WTC11 (cell line): ENCODE measurements at regions not wholly inside any gene's neighbourhood (a gene's known extent, or its start where the extent isn't known, plus 50 kb on each side); places are given as distances from the start of the nearest gene placed in this dataset.
A peak's percentile ranks its signal among the peaks of the same experiment; 100 is the strongest.
"Not testable (repeated sequence)": the region's sequence is repeated elsewhere in the genome, so short reads cannot be mapped to it uniquely, and the experiment has no call there.

Experiments used
- ATAC-seq: fragments of 200-7000 bp; cut with Tn5 transposase; 2 replicates; pipeline ENCODE4 v1.10.0; 2021; ENCODE audit warnings: mild to moderate bottlenecking, moderate library complexity
- CTCF ChIA-PET: fragments of 300-600 bp; sonication (Branson Sonifier 250); formaldehyde crosslinking; loops from one replicate; lab custom pipeline; 2021; ENCODE audit warnings: antibody characterized with exemption; lab: Charles Lee
- POLR2A ChIA-PET: fragments of 350-600 bp; sonication (Branson Sonifier 250); formaldehyde crosslinking; loops from one replicate; lab custom pipeline; 2021; ENCODE audit warnings: antibody characterized with exemption; lab: Charles Lee
- DNase-seq: peaks from one replicate; pipeline ENCODE4 v3.0.0; 2021; ENCODE audit warnings: low spot score
- H3K27ac Mint-ChIP-seq: 2 replicates; pipeline ENCODE4 v1.8.0; 2021; ENCODE audit warnings: mixed read lengths
- H3K27me3 Mint-ChIP-seq: 2 replicates; pipeline ENCODE4 v1.8.0; 2021; ENCODE audit warnings: low read depth, mild to moderate bottlenecking, moderate library complexity, mixed read lengths
- H3K36me3 Mint-ChIP-seq: 2 replicates; pipeline ENCODE4 v1.8.0; 2021; ENCODE audit warnings: mixed read lengths
- H3K4me1 Mint-ChIP-seq: 2 replicates; pipeline ENCODE4 v1.8.0; 2022; ENCODE audit warnings: mixed read lengths
- H3K4me3 Mint-ChIP-seq: 2 replicates; pipeline ENCODE4 v1.8.0; 2021; ENCODE audit warnings: mild to moderate bottlenecking, moderate library complexity, mixed read lengths
- H3K9me3 Mint-ChIP-seq: 2 replicates; pipeline ENCODE4 v1.8.0; 2021; ENCODE audit warnings: mixed read lengths
- CBFB ChIP-seq: sonication (generic); formaldehyde crosslinking; IDR thresholded peaks from 2 replicates; pipeline ENCODE4 v1.8.1; 2022; ENCODE audit warnings: mild to moderate bottlenecking, low read depth, missing genetic modification reagents
- CREM ChIP-seq: sonication (generic); formaldehyde crosslinking; IDR thresholded peaks from 2 replicates; pipeline ENCODE4 v1.8.1; 2022; ENCODE audit warnings: mild to moderate bottlenecking, missing genetic modification reagents, moderate library complexity
- IRF2 ChIP-seq: sonication (generic); formaldehyde crosslinking; IDR thresholded peaks from 2 replicates; pipeline ENCODE4 v1.8.0; 2022; ENCODE audit warnings: low read depth, missing genetic modification reagents, borderline replicate concordance
- JUN ChIP-seq: sonication (generic); formaldehyde crosslinking; IDR thresholded peaks from 2 replicates; pipeline ENCODE4 v1.8.0; 2023; ENCODE audit warnings: mild to moderate bottlenecking, missing genetic modification reagents
- MYBL2 ChIP-seq: sonication (generic); formaldehyde crosslinking; IDR thresholded peaks from 2 replicates; pipeline ENCODE4 v1.8.1; 2023; ENCODE audit warnings: mild to moderate bottlenecking, moderate library complexity, missing genetic modification reagents
- NFATC4 ChIP-seq: fragments of 250-450 bp; sonication (Bioruptor Pico); IDR thresholded peaks from 2 replicates; pipeline ENCODE4 v1.9.0; 2021; ENCODE audit warnings: mild to moderate bottlenecking
- OVOL2 ChIP-seq: fragments of 250-450 bp; sonication (Bioruptor Pico); IDR thresholded peaks from 2 replicates; pipeline ENCODE4 v1.9.0; 2021; ENCODE audit warnings: mild to moderate bottlenecking, borderline replicate concordance
- RELA ChIP-seq: sonication (generic); formaldehyde crosslinking; IDR thresholded peaks from 2 replicates; pipeline ENCODE4 v1.8.1; 2022; ENCODE audit warnings: missing genetic modification reagents, mild to moderate bottlenecking, borderline replicate concordance
- ZBTB21 ChIP-seq: sonication (generic); formaldehyde crosslinking; IDR thresholded peaks from 2 replicates; pipeline ENCODE4 v1.8.1; 2023; ENCODE audit warnings: mild to moderate bottlenecking, missing genetic modification reagents, borderline replicate concordance
- ZNF317 ChIP-seq: sonication (generic); formaldehyde crosslinking; IDR thresholded peaks from 2 replicates; pipeline ENCODE4 v1.8.1; 2023; ENCODE audit warnings: low read depth, mild to moderate bottlenecking, moderate library complexity, missing genetic modification reagents, borderline replicate concordance
- TF ChIP-seq, protein P1 (sequence below): sonication (generic); formaldehyde crosslinking; IDR thresholded peaks from 2 replicates; pipeline ENCODE4 v1.8.1; 2022; ENCODE audit warnings: low read depth, mild to moderate bottlenecking, moderate library complexity, missing genetic modification reagents, borderline replicate concordance
- TF ChIP-seq, protein P2 (sequence below): fragments of 250-450 bp; sonication (Bioruptor Pico); IDR thresholded peaks from 2 replicates; pipeline ENCODE4 v1.9.0; 2021; ENCODE audit warnings: mild to moderate bottlenecking
- TF ChIP-seq, protein P3 (sequence below): sonication (generic); formaldehyde crosslinking; IDR thresholded peaks from 2 replicates; pipeline ENCODE4 v1.8.0; 2023; ENCODE audit warnings: missing genetic modification reagents, mild to moderate bottlenecking, borderline replicate concordance
- TF ChIP-seq, protein P4 (sequence below): sonication (generic); formaldehyde crosslinking; IDR thresholded peaks from 2 replicates; pipeline ENCODE4 v1.8.0; 2022; ENCODE audit warnings: missing genetic modification reagents
- TF ChIP-seq, protein P5 (sequence below): sonication (generic); formaldehyde crosslinking; IDR thresholded peaks from 2 replicates; pipeline ENCODE4 v1.8.0; 2022; ENCODE audit warnings: mild to moderate bottlenecking, missing genetic modification reagents
- TF ChIP-seq, protein P6 (sequence below): sonication (generic); formaldehyde crosslinking; IDR thresholded peaks from 2 replicates; pipeline ENCODE4 v1.8.1; 2022; ENCODE audit warnings: low read depth, missing genetic modification reagents, borderline replicate concordance

DNA sequence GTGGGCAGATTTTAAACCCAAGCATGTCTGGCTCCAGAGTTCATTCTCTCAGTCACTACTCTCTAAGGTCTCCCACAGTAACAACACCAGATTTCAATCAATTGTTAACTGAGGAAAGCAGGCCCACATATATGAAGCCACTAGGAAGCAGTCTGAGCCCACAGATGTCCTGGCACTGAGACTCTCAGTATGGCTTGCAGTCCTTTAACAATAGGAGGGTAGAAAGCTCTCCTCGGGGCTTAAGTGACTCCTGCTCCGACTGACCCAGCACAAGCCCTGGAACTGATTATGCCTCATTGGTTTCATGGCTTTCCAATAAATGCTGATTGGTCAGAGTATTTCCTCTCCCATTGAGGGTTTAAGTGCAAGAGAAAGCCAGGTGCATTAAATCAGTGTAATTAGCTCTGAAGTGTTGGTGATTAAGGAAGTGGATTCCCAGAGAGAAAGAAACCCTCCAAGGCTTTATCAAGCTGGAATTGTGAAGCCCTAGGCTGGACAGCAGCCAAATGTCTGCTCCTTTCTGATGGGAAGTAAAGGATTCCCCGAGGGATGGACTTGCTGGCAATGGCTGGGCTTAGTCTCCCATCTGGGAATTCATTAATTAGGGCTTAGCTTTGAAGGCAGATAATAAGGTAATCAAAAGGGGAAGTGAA, 76.6 kb upstream of the PROKR2 start:
- TF ChIP-seq, protein P1, sequence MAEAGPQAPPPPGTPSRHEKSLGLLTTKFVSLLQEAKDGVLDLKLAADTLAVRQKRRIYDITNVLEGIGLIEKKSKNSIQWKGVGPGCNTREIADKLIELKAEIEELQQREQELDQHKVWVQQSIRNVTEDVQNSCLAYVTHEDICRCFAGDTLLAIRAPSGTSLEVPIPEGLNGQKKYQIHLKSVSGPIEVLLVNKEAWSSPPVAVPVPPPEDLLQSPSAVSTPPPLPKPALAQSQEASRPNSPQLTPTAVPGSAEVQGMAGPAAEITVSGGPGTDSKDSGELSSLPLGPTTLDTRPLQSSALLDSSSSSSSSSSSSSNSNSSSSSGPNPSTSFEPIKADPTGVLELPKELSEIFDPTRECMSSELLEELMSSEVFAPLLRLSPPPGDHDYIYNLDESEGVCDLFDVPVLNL, result no peak
- TF ChIP-seq CBFB, result no peak
- TF ChIP-seq, protein P2, sequence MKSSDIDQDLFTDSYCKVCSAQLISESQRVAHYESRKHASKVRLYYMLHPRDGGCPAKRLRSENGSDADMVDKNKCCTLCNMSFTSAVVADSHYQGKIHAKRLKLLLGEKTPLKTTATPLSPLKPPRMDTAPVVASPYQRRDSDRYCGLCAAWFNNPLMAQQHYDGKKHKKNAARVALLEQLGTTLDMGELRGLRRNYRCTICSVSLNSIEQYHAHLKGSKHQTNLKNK (CRISPR knock-in tag), result no peak
- no peak for TF ChIP-seq OVOL2 (CRISPR knock-in tag)
- TF ChIP-seq RELA, result no peak
- no peak for TF ChIP-seq NFATC4
- TF ChIP-seq, protein P3, sequence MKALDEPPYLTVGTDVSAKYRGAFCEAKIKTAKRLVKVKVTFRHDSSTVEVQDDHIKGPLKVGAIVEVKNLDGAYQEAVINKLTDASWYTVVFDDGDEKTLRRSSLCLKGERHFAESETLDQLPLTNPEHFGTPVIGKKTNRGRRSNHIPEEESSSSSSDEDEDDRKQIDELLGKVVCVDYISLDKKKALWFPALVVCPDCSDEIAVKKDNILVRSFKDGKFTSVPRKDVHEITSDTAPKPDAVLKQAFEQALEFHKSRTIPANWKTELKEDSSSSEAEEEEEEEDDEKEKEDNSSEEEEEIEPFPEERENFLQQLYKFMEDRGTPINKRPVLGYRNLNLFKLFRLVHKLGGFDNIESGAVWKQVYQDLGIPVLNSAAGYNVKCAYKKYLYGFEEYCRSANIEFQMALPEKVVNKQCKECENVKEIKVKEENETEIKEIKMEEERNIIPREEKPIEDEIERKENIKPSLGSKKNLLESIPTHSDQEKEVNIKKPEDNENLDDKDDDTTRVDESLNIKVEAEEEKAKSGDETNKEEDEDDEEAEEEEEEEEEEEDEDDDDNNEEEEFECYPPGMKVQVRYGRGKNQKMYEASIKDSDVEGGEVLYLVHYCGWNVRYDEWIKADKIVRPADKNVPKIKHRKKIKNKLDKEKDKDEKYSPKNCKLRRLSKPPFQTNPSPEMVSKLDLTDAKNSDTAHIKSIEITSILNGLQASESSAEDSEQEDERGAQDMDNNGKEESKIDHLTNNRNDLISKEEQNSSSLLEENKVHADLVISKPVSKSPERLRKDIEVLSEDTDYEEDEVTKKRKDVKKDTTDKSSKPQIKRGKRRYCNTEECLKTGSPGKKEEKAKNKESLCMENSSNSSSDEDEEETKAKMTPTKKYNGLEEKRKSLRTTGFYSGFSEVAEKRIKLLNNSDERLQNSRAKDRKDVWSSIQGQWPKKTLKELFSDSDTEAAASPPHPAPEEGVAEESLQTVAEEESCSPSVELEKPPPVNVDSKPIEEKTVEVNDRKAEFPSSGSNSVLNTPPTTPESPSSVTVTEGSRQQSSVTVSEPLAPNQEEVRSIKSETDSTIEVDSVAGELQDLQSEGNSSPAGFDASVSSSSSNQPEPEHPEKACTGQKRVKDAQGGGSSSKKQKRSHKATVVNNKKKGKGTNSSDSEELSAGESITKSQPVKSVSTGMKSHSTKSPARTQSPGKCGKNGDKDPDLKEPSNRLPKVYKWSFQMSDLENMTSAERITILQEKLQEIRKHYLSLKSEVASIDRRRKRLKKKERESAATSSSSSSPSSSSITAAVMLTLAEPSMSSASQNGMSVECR (CRISPR knock-in tag), result no peak
- no peak for TF ChIP-seq IRF2
- no peak for TF ChIP-seq JUN (CRISPR knock-in tag)
- no peak overlapping the region for H3K27ac Mint-ChIP-seq
- H3K9me3 Mint-ChIP-seq, result no peaks in the 10 kb centered on the region
- DNase-seq (no peak), ATAC-seq (no peak; the same call in 1 of the 2 replicates)
- ChIA-PET CTCF (interaction anchor here (0.7 to 3.1 kb wide), 3 partner anchors 9 to 188 kb away, joined by 3 to 25 read pairs (median 5); no protein-coding TSS in a partner anchor), POLR2A (no interaction called here)
- H3K27me3 Mint-ChIP-seq, result no peaks in the 10 kb centered on the region; the same call in 1 of the 2 replicates
- no peak overlapping the region for H3K4me3 Mint-ChIP-seq
- no peaks in the 10 kb centered on the region for H3K36me3 Mint-ChIP-seq
- peaks cover 9% of the 10 kb centered on the region; the same call in 1 of the 2 replicates for H3K4me1 Mint-ChIP-seq

DNA sequence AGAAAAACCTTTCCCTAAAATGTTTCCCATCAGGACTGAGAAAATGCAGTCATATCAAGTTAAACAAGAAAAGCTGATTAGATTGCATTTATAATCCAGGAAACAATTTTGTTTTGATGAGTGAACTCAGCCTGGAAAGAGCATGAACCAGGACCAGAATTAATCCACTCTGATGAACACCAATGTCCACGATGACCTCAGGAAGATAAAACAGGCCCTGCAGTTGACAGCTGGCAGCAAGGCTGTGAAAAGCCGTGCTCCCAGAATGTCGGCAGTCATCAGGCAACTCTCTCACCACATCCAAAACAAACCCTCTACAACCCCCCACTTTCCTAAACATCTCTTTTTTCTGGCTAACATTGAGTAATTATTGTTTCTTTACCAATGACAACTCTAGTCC, 74.0 kb upstream of the PROKR2 start:
- ATAC-seq (no peak), DNase-seq (no peak)
- CTCF ChIA-PET, result interaction anchor here (1.3 kb wide), 1 partner anchor 12 kb away, joined by 12 read pairs; no protein-coding TSS in a partner anchor
- H3K9me3 Mint-ChIP-seq, result no peaks in the 10 kb centered on the region
- POLR2A ChIA-PET, result no interaction called here
- no peak overlapping the region for H3K27ac Mint-ChIP-seq
- TF ChIP-seq MYBL2 (CRISPR knock-in tag) (no peak), ZNF317 (no peak), JUN (CRISPR knock-in tag) (no peak), CREM (no peak), ZBTB21 (CRISPR knock-in tag) (no peak)
- TF ChIP-seq, protein P4, sequence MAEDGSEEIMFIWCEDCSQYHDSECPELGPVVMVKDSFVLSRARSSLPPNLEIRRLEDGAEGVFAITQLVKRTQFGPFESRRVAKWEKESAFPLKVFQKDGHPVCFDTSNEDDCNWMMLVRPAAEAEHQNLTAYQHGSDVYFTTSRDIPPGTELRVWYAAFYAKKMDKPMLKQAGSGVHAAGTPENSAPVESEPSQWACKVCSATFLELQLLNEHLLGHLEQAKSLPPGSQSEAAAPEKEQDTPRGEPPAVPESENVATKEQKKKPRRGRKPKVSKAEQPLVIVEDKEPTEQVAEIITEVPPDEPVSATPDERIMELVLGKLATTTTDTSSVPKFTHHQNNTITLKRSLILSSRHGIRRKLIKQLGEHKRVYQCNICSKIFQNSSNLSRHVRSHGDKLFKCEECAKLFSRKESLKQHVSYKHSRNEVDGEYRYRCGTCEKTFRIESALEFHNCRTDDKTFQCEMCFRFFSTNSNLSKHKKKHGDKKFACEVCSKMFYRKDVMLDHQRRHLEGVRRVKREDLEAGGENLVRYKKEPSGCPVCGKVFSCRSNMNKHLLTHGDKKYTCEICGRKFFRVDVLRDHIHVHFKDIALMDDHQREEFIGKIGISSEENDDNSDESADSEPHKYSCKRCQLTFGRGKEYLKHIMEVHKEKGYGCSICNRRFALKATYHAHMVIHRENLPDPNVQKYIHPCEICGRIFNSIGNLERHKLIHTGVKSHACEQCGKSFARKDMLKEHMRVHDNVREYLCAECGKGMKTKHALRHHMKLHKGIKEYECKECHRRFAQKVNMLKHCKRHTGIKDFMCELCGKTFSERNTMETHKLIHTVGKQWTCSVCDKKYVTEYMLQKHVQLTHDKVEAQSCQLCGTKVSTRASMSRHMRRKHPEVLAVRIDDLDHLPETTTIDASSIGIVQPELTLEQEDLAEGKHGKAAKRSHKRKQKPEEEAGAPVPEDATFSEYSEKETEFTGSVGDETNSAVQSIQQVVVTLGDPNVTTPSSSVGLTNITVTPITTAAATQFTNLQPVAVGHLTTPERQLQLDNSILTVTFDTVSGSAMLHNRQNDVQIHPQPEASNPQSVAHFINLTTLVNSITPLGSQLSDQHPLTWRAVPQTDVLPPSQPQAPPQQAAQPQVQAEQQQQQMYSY (CRISPR knock-in tag), result no peak
- TF ChIP-seq, protein P5, sequence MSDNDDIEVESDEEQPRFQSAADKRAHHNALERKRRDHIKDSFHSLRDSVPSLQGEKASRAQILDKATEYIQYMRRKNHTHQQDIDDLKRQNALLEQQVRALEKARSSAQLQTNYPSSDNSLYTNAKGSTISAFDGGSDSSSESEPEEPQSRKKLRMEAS (CRISPR knock-in tag), result no peak
- TF ChIP-seq, protein P6, sequence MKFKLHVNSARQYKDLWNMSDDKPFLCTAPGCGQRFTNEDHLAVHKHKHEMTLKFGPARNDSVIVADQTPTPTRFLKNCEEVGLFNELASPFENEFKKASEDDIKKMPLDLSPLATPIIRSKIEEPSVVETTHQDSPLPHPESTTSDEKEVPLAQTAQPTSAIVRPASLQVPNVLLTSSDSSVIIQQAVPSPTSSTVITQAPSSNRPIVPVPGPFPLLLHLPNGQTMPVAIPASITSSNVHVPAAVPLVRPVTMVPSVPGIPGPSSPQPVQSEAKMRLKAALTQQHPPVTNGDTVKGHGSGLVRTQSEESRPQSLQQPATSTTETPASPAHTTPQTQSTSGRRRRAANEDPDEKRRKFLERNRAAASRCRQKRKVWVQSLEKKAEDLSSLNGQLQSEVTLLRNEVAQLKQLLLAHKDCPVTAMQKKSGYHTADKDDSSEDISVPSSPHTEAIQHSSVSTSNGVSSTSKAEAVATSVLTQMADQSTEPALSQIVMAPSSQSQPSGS (CRISPR knock-in tag), result no peak
- H3K4me3 Mint-ChIP-seq, result no peak overlapping the region
- H3K36me3 Mint-ChIP-seq, result no peaks in the 10 kb centered on the region
- no peaks in the 10 kb centered on the region; the same call in 1 of the 2 replicates for H3K27me3 Mint-ChIP-seq
- 0 out of 2 replicates have a peak, but pooled peaks cover 4% of the 10 kb centered on the region for H3K4me1 Mint-ChIP-seq

DNA sequence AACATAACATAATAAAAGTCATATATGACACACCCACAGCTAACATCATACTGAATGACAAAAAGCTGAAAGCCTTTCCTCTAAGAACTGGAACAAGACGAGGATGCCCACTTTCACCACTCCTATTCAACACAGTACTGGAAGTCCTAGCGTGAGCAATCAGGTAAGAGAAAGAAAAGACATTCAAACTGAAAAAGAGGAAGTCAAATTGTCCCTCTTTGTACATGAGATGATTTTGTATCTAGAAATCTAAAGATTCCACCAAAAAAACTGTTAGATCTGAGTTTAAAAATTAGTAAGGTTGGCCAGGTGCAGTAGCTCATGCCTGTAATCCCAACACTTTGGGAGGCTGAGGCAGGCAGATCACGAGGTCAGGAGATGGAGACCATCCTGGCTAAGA, 70.1 kb upstream of the PROKR2 start:
- not testable (repeated sequence) for H3K4me3 Mint-ChIP-seq, ATAC-seq, H3K36me3 Mint-ChIP-seq, H3K27ac Mint-ChIP-seq, H3K4me1 Mint-ChIP-seq, H3K27me3 Mint-ChIP-seq, DNase-seq
- peaks cover 19% of the 10 kb centered on the region for H3K9me3 Mint-ChIP-seq
- ChIA-PET POLR2A (interaction anchor here (0.7 kb wide), 1 partner anchor 1264 kb away, joined by 4 read pairs; no protein-coding TSS in a partner anchor), CTCF (interaction anchor here (1.7 kb wide), 1 partner anchor 16 kb away, joined by 6 read pairs; no protein-coding TSS in a partner anchor)

DNA sequence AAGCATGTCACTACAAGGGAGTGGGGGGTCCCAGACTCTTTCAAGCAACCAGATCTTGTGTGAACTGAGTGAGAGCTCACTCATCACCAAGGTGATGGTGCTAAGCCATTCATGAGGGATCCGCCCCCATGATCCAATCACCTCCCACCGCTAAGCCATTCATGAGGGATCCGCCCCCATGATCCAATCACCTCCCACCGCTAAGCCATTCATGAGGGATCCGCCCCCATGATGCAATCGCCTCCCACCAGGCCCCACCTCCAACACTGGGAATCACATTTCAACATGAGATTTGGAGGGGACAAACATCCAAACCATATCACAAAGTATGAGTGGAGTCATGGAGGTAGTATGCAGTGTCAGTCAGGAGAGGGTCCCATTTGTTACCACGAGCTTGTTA, 64.8 kb upstream of the PROKR2 start:
- H3K27ac Mint-ChIP-seq, H3K36me3 Mint-ChIP-seq, H3K4me1 Mint-ChIP-seq, H3K27me3 Mint-ChIP-seq, H3K4me3 Mint-ChIP-seq, POLR2A ChIA-PET: not testable (repeated sequence)
- ATAC-seq, result peak; percentile 82
- CTCF ChIA-PET, result interaction anchor here (1.0 to 1.6 kb wide), 2 partner anchors 12 to 21 kb away, joined by 3 to 7 read pairs; no protein-coding TSS in a partner anchor
- peak; percentile 49 for DNase-seq
- H3K9me3 Mint-ChIP-seq, result peaks cover 27% of the 10 kb centered on the region
